Mesodermal cell (in vitro differentiated cells): ENCODE measurements at regions not wholly inside any gene's neighbourhood (a gene's known extent, or its start where the extent isn't known, plus 50 kb on each side); places are given as distances from the start of the nearest gene placed in this dataset.

Experiments used
- H3K27ac ChIP-seq: 2 replicates; pipeline ENCODE4 v1.7.0; 2013; ENCODE audit warnings: mild to moderate bottlenecking, low read depth, low read length, moderate library complexity; ENCODE audit not compliant: severe bottlenecking
- H3K36me3 ChIP-seq: 2 replicates; pipeline ENCODE4 v1.7.1; 2013; ENCODE audit warnings: mild to moderate bottlenecking, low read length, moderate library complexity; ENCODE audit not compliant: control insufficient read depth, insufficient read depth
- H3K4me1 ChIP-seq: one replicate; pipeline ENCODE4 v1.7.1; 2013; ENCODE audit warnings: mild to moderate bottlenecking, low read length; ENCODE audit not compliant: insufficient read depth, control insufficient read depth, poor library complexity, severe bottlenecking
- H3K4me3 ChIP-seq: 2 replicates; pipeline ENCODE4 v1.7.0; 2013; ENCODE audit warnings: low read length, control low read depth, mild to moderate bottlenecking; ENCODE audit not compliant: insufficient read depth, poor library complexity, severe bottlenecking; ENCODE audit errors: extremely low read depth
- H3K9me3 ChIP-seq: 2 replicates; pipeline ENCODE4 v1.7.1; 2013; ENCODE audit warnings: mild to moderate bottlenecking, low read length, moderate library complexity; ENCODE audit not compliant: control insufficient read depth
- WGBS, 2 experiments: methylation state at CpG; one replicate each; pipeline ENCODE4 v1.1.5; 2013; ENCODE audit warnings: missing lambda C conversion rate in 2 of 2; ENCODE audit not compliant: insufficient coverage in 2 of 2; 5-methylcytosine and 5-hydroxymethylcytosine counted together

DNA sequence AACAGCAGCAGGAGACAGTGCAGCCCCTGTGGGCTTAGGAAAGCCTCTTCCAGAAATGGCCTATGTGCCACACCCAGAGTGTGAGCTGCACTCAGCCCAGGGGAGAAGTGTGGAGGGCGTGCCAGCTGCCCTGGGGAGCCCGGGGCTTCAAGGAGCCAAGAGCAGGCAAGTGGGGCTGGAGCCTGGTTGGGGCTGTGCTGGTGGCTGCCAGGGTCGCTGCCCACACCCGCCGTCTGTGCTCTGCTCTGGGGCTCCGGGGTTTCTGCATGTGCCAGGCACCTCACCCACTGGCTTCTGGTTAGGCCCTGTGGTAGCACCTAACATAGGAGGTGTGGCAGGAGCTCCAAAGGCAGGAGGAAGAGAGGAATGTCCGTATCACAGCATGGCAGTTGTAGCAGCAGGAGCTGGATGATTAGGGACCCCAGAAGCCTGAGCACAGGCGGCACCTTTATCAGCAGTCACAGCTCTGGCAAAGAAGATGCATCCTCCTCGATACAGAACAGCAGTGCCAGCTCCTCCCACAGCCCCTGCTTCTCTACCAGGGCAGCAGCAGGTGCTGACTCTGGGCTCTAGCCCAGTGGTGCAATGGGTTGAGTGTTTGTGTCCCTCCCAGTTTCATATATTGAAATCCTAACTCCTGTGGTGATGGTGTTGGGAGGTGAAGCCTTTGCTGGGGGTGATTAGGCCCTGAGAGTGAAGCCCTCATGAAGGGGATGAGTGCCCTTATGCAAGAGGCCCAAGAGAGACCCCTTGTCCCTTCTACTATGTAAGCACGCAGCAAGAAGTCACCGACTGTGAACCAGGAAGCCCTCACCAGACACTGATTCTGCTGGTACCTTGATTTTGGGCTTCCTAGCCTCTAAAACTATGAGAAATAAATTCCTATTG, 70.0 kb upstream of the KLF13 start:
- Histone ChIP-seq H3K27ac (no peak overlapping the region), H3K9me3 (no peaks in the 10 kb centered on the region), H3K36me3 (no peaks in the 10 kb centered on the region), H3K4me1 (no peaks in the 10 kb centered on the region), H3K4me3 (no peak overlapping the region)
- WGBS, 2 experiments: 79% methylated on average over 9 to 11 of the region's 11 CpGs

DNA sequence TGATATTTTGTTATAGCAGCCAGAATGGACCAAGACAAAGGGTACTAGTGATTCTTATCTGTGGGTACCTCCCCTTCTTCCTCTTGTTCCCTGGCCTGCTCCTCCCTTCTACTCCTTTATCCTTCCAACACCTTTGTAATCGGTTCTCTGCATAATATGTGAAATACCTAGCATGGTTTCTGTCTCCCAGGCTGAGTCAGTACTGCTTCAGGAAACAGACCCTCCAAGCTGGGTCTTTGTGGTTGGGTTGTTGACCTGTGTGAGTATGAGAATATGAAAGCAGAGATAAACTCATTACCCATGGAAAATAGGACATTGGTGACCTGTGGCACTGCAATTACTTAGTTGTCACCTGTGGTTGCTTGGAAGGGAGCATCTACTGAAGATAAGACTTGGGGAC, 69.3 kb upstream of the KLF13 start:
- H3K9me3 ChIP-seq: no peaks in the 10 kb centered on the region
- H3K4me1 ChIP-seq: no peaks in the 10 kb centered on the region
- no peak overlapping the region for H3K27ac ChIP-seq
- H3K36me3 ChIP-seq: no peaks in the 10 kb centered on the region
- no peak overlapping the region for H3K4me3 ChIP-seq
- 60% methylated on average over 1 of the region's 1 CpG; no CpG with 5 or more reads in 1 of the 2 experiments for WGBS, 2 experiments

DNA sequence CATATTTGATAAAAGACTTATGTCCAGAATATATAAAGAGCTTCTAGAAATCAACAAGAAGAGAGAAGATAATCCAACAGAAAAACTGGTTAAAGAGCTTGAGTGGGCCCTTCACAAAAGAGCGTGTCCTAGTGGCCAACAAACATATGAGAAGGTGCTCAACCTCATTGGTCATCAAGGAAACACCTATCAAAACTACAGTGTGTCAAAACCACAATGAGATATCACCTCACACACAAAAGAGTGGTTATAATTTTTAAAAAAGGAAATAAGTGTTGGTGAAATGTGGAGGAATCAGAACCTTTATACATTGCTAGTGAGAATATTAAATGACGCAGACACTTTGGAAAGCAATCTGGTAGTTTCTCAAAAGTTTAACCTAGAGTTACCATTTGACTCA, 68.4 kb upstream of the KLF13 start:
- 100% methylated on average over 1 of the region's 2 CpGs; no CpG with 5 or more reads in 1 of the 2 experiments for WGBS, 2 experiments

DNA sequence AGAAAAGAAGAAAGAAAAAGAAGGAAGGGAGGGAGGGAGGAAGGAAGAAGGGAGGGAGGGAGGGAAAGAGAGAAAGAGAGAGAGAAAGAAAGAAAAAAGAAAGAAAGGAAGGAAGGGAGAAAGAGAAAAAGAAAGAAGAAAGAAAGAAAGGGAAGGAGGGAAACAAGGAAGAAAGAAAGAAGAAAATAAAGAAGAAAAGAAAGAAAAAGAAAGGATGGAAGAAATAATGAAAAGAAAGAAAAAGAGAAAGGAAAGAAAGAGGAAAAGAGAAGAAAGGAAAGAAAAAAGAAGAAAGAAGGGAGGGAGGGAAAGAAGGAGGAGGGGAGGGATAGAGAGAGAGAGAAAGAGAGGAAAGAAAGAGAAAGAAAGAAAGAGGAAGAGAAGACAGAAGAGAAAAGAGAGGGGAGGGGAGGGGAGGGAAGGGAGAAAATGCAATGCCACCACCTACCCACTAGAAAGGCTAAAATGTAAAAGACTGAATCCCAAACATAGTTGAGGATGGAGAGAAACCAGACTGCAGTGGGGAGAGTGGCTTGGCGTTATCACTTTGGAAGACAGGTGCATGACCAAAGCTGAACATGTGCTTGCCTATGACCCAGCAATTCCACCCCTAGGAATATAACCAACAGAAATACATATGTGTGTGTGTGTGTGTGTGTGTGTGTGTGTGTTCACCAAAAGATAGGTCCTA, 66.9 kb upstream of the KLF13 start:
- Histone ChIP-seq H3K4me1 (no peaks in the 10 kb centered on the region), H3K27ac (no peak overlapping the region), H3K9me3 (no peaks in the 10 kb centered on the region), H3K4me3 (no peak overlapping the region), H3K36me3 (no peaks in the 10 kb centered on the region)
- WGBS, 2 experiments: no CpG with 5 or more reads among the region's 1 CpG

More for the DNA sequence above, 68.4 kb upstream of the KLF13 start:
- H3K4me1 ChIP-seq: no peaks in the 10 kb centered on the region
- H3K4me3 ChIP-seq: no peak overlapping the region
- no peaks in the 10 kb centered on the region for H3K36me3 ChIP-seq
- no peak overlapping the region for H3K27ac ChIP-seq
- no peaks in the 10 kb centered on the region for H3K9me3 ChIP-seq

DNA sequence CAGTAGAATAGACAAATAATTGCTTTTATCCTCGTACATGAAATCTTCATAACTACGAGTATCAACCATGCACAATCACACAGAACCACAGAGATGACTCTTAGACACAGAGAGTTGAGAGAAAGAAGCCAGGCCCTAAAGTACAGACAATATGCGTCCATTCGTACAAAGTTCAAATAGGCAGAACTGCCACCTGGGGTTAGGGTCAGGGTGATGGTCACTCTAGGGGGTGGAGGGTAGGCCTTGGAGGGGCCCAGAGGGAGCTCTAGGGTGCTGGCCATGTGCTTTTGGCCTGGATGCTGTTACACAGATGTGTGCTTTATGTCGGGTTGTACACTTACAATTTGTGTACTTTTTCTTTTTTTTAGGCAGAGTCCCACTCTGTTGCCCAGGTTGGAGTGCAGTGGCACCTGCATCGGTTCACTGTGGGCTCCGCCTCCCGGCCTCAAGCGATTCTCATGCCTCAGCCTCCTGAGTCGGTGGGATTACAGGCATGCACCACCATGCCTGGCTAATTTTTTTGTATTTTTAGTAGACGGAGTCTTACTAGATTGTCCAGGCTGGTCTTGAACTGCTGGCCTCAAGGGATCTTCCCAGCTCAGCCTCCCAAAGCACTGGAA, 65.9 kb upstream of the KLF13 start:
- WGBS, 2 experiments: 86 to 96% methylated on average over 7 to 9 of the region's 11 CpGs

DNA sequence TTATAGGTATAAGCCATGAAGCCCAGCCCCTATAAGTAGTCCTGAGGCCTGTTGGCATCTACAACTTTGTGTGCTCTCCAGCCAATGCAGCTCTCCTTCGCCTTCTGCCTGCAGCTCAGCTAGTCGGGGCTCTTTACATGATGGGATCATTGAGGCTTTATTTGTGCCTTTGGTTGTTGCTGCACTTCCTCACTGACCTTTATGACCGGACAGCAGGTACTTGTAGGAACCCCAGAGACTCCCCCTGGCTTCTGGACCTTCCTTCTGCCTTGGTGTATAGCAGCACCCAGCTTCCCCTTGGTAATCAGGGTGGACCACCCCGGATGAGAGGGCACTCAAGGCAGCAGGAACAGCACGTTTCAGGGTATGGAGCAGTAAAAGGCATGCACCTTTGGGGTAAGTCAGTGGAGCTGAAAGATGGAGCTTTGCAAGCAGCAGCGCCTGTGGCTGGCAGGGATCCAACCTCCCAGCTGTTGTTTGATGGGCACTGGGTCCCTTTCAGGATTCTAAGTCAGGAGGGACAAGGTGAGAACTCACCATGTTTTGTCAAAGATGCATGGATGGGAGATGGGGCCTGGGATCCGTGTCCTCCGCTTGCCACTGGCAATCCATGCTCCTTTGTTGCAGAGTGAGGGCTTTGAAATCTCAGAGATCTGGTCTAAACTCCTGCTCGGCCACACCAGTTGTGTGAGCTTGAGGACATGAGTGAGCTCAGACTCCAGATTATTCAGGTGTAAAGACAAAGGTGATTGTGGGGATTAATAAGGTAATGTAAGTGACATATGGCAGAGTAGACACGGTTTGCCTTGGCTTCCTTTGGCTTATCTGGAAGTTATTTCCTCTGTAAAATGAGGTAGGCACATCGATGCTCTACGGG, 65.1 kb upstream of the KLF13 start:
- Histone ChIP-seq H3K9me3 (no peaks in the 10 kb centered on the region), H3K4me1 (no peaks in the 10 kb centered on the region), H3K4me3 (no peak overlapping the region), H3K27ac (no peak overlapping the region), H3K36me3 (no peaks in the 10 kb centered on the region)
- WGBS, 2 experiments: 94 to 95% methylated on average over 10 to 12 of the region's 12 CpGs

More for the DNA sequence above, 65.9 kb upstream of the KLF13 start:
- no peak overlapping the region for H3K4me3 ChIP-seq
- no peaks in the 10 kb centered on the region for H3K9me3 ChIP-seq
- no peaks in the 10 kb centered on the region for H3K4me1 ChIP-seq
- no peak overlapping the region for H3K27ac ChIP-seq
- no peaks in the 10 kb centered on the region for H3K36me3 ChIP-seq

DNA sequence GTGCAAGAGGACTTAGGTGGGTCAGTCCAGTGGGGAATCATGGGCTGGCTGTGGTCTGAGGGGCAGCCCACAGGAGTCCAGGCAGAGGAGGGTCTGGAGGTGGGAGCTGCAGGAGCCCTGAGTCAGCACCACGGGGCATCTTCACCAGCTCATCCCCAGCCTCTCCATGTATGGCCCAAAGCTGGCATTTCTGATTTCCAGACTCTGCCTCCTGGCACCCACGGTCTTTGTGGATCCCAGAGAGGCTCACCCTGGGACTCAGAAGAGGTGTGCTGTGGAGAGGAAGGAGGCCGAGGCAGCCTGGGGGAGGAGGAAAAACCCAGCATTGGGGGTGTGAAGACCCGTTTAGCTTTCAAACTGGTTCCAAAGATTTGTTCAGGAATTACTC, 64.5 kb upstream of the KLF13 start:
- WGBS, 2 experiments: 86 to 100% methylated on average over 1 to 2 of the region's 4 CpGs
- Histone ChIP-seq H3K9me3 (no peaks in the 10 kb centered on the region), H3K27ac (no peak overlapping the region), H3K4me3 (no peak overlapping the region), H3K4me1 (no peaks in the 10 kb centered on the region), H3K36me3 (no peaks in the 10 kb centered on the region)

DNA sequence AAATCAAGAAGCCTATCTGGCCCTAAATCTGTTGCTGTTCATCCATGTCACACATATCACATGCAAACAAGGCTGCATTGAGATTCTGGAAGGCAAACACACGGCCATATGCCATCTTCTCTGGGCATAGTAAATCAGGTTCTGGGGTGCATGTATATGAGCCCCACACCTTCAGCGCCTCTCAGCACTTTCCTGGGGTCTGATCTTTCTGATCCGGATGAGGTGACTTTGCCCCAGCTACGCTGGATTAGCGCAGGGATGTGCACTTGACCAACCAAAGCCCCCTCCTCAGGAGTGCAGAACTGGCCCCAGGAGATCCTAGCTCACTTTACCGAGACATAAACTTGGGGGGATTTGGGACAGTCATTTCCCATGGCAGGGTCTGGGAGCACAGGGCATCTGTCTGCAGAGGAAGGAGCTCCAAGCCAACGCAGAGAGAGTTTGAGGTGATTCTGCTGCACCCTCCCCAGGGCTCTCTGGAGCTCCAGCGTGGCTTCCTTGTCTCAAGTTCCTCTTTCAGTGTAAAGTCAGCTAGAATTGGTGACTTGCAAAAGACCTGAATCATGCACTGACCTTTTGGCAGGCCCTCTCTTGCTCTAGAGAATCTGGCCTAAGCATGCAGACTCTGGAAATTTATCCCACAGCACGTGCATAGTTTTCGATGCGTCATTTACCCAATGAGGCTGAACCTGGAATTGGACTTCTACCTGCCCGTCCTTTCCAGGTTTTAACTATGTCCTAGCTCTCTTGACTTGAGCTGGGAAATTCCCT, 63.5 kb upstream of the KLF13 start:
- H3K4me1 ChIP-seq: no peaks in the 10 kb centered on the region
- 91 to 92% methylated on average over 11 to 12 of the region's 12 CpGs for WGBS, 2 experiments
- H3K27ac ChIP-seq: no peak overlapping the region
- no peaks in the 10 kb centered on the region for H3K9me3 ChIP-seq
- H3K4me3 ChIP-seq: no peak overlapping the region
- no peaks in the 10 kb centered on the region for H3K36me3 ChIP-seq

DNA sequence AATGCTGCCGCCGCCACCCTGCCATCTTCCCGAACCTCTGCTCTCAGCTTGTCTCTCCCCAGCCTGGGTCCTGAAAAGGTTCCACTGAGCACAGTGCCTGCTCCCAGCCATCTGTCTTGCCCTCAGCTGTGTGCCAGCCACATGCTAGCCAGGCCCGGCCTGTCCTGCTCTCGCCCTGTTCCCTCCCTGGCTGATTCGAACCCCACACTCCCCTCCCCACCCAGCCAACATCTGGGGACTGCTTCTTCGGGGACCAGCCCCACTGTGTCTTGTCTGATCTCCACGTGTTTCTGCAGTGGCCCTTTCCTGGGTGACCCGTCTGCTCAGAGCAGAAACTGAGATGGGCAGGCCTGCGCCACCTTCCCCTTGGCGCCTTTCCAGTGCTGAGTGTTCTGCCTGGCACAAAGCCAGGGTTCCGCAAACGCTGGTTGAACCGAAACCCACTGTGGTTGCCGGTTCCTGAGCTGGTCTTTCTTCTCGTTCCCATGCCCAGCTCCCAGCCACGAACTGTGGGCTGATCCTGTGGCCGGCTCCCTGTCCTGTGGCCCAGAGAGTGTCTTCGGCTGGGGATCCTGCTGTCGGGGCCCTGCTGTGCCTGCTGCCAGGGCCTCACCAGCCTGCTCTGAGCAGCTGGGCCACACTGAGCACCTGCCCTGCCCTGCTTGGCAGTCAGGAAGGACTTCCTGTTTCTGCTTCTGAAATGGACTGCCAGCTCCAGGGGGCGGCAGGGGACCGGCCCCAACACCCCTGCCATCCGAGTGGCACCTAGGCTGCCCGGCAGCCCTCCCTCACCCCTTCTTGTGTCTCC, 62.7 kb upstream of the KLF13 start:
- H3K4me1 ChIP-seq: no peaks in the 10 kb centered on the region
- H3K4me3 ChIP-seq: no peak overlapping the region
- H3K27ac ChIP-seq: no peak overlapping the region
- H3K9me3 ChIP-seq: no peaks in the 10 kb centered on the region
- WGBS, 2 experiments: 87 to 93% methylated on average over 20 to 24 of the region's 24 CpGs
- no peaks in the 10 kb centered on the region for H3K36me3 ChIP-seq
